DOHH2 (cell line): ENCODE measurements at regions not wholly inside any gene's neighbourhood (a gene's known extent, or its start where the extent isn't known, plus 50 kb on each side); places are given as distances from the start of the nearest gene placed in this dataset.

ENCODE experiments used
- H3F3A ChIP-seq: fragments of 200-600 bp; sonication (generic), shearing (Covaris generic); 2 replicates; pipeline ENCODE4 v1.6.0; 2016; ENCODE audit warnings: antibody characterized with exemption, mild to moderate bottlenecking; ENCODE audit not compliant: control insufficient read depth, insufficient read depth
- H3K27ac ChIP-seq: fragments of 200-600 bp; sonication (generic); 2 replicates; pipeline ENCODE4 v1.5.1; 2014; ENCODE audit warnings: low read depth, mild to moderate bottlenecking, low read length, moderate library complexity
- H3K27me3 ChIP-seq: fragments of 200-600 bp; sonication (generic); 2 replicates; pipeline ENCODE4 v1.6.1; 2014; ENCODE audit warnings: mild to moderate bottlenecking, low read length, mixed read lengths; ENCODE audit not compliant: control insufficient read depth
- H3K36me3 ChIP-seq: fragments of 200-600 bp; sonication (generic); 2 replicates; pipeline ENCODE4 v1.6.1; 2014; ENCODE audit warnings: mild to moderate bottlenecking, low read length, moderate library complexity, mixed read lengths; ENCODE audit not compliant: control insufficient read depth
- H3K4me1 ChIP-seq: fragments of 200-600 bp; sonication (generic); 2 replicates; pipeline ENCODE4 v1.6.1; 2014; ENCODE audit warnings: mild to moderate bottlenecking, low read length, mixed read lengths; ENCODE audit not compliant: control insufficient read depth
- H3K4me2 ChIP-seq: fragments of 200-600 bp; sonication (generic); 2 replicates; pipeline ENCODE4 v1.6.0; 2014; ENCODE audit warnings: mild to moderate bottlenecking, low read length, moderate library complexity
- H3K4me3 ChIP-seq: fragments of 200-600 bp; sonication (generic); 2 replicates; pipeline ENCODE4 v1.5.1; 2014; ENCODE audit warnings: mild to moderate bottlenecking, low read length, mixed read lengths
- H3K79me2 ChIP-seq: fragments of 200-600 bp; sonication (generic); 2 replicates; pipeline ENCODE4 v1.6.1; 2014; ENCODE audit warnings: mild to moderate bottlenecking, low read length, mixed read lengths; ENCODE audit not compliant: control insufficient read depth
- H3K9me2 ChIP-seq: fragments of 200-600 bp; sonication (generic); replicated peaks from 2 replicates; pipeline ENCODE4 v1.6.1; 2014; ENCODE audit warnings: mild to moderate bottlenecking, low read length, mixed read lengths; ENCODE audit not compliant: control insufficient read depth
- H3K9me3 ChIP-seq: fragments of 200-600 bp; sonication (generic); 2 replicates; pipeline ENCODE4 v1.6.1; 2014; ENCODE audit warnings: antibody characterized with exemption, low read length, mixed read lengths; ENCODE audit not compliant: control insufficient read depth, insufficient read depth
- H4K20me1 ChIP-seq: fragments of 200-600 bp; sonication (generic); 2 replicates; pipeline ENCODE4 v1.6.0; 2014; ENCODE audit warnings: low read depth, mild to moderate bottlenecking, antibody characterized with exemption, low read length, moderate library complexity; ENCODE audit not compliant: control insufficient read depth, insufficient read depth
- EZH2phosphoT487 ChIP-seq: fragments of 200-600 bp; sonication (generic); IDR thresholded peaks from 2 replicates; pipeline ENCODE4 v1.6.1; 2017; ENCODE audit warnings: borderline replicate concordance, mild to moderate bottlenecking, antibody characterized with exemption, low read length, moderate library complexity, mixed read lengths
- TF ChIP-seq, protein P1 (sequence below): fragments of 200-600 bp; sonication (generic); IDR thresholded peaks from one replicate; pipeline ENCODE4 v1.5.1; 2014; ENCODE audit warnings: antibody characterized with exemption, mild to moderate bottlenecking, low read depth, low read length; ENCODE audit not compliant: poor library complexity, severe bottlenecking

DNA sequence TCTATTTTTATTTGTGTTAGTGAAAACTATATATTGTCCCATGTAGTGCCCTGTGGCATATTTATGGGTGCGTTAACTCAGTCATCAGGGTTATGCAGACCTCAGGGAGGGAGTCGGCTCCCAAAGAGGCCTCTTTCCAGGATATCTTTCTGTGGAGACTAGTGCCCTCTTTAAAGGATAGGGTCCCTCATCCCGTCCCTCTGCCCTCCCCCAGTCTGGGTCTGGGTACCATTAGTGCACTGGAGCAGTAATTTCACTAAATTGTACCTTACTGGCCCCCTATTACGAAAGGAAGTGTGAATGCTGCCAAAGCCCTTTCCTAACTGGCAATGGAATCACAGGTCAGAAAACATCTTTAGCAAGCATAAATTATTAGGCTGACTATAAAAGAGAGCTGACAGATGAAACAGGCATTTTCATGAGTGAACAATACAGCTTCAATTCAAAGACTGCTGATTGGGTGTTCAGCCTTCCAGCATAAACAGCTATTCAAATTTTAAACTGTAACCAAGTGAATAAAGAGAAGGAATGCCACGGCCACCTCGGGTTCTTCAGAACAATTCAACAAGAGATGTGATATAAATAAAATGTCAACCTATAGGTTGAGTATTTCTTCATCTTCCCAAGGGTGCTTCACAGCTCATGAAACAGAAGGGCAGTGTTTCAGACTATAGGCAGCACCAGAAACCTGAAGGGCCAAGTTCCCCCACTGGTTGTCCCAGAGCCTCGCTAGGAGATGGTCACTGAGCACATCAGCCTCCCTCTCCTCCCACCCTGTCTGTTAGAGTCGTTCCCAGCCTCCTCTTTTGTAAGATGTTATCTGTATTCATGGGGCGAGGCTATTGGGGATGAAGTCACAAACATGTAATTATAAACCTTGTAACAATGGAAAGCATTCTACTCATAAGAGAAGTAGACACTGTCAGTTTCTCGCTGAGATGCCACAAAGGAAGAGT lies 318.7 kb downstream of the TMEM161B start:
- H3K27ac ChIP-seq: no peak overlapping the region

DNA sequence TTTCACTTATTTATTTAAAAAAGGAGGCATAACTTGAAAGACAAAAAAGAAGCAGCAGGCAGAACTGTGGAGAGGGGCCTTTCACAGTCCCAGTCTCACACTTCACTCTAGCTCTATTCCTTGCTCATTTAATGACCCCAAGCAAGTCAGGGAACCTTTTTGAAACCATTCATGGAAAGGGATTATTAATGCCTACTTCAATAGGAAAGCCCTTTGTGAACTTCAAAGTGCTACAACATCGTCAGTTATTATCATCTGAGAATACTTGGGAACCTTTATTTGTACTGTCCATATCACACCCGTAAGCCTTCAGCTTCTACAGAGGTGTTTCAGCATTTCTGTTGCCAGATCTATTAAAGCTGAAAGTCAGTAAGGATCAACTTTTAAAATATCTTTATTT lies 320.2 kb downstream of the TMEM161B start:
- H3K36me3 ChIP-seq: no peaks in the 10 kb centered on the region
- H3K4me1 ChIP-seq: no peaks in the 10 kb centered on the region
- no peak overlapping the region for H3K4me2 ChIP-seq
- no peaks in the 10 kb centered on the region for H3K9me3 ChIP-seq
- no peaks in the 10 kb centered on the region for H4K20me1 ChIP-seq
- H3K27me3 ChIP-seq: no peaks in the 10 kb centered on the region
- H3K4me3 ChIP-seq: no peak overlapping the region
- TF ChIP-seq EZH2phosphoT487: no peak
- TF ChIP-seq, protein P1, sequence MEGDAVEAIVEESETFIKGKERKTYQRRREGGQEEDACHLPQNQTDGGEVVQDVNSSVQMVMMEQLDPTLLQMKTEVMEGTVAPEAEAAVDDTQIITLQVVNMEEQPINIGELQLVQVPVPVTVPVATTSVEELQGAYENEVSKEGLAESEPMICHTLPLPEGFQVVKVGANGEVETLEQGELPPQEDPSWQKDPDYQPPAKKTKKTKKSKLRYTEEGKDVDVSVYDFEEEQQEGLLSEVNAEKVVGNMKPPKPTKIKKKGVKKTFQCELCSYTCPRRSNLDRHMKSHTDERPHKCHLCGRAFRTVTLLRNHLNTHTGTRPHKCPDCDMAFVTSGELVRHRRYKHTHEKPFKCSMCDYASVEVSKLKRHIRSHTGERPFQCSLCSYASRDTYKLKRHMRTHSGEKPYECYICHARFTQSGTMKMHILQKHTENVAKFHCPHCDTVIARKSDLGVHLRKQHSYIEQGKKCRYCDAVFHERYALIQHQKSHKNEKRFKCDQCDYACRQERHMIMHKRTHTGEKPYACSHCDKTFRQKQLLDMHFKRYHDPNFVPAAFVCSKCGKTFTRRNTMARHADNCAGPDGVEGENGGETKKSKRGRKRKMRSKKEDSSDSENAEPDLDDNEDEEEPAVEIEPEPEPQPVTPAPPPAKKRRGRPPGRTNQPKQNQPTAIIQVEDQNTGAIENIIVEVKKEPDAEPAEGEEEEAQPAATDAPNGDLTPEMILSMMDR: no peak
- H3F3A ChIP-seq: no peaks in the 10 kb centered on the region
- H3K79me2 ChIP-seq: no peaks in the 10 kb centered on the region
- no peak overlapping the region for H3K27ac ChIP-seq
- H3K9me2 ChIP-seq: no peaks in the 10 kb centered on the region

More for the DNA sequence above, 318.7 kb downstream of the TMEM161B start:
- Histone ChIP-seq H3K79me2 (no peaks in the 10 kb centered on the region), H3K4me2 (no peak overlapping the region), H3K36me3 (no peaks in the 10 kb centered on the region), H3K4me1 (no peaks in the 10 kb centered on the region), H3F3A (no peaks in the 10 kb centered on the region), H3K4me3 (no peak overlapping the region), H3K9me3 (no peaks in the 10 kb centered on the region), H3K9me2 (no peaks in the 10 kb centered on the region), H4K20me1 (no peaks in the 10 kb centered on the region), H3K27me3 (no peaks in the 10 kb centered on the region)
- TF ChIP-seq, protein P1: no peak
- no peak for TF ChIP-seq EZH2phosphoT487

DNA sequence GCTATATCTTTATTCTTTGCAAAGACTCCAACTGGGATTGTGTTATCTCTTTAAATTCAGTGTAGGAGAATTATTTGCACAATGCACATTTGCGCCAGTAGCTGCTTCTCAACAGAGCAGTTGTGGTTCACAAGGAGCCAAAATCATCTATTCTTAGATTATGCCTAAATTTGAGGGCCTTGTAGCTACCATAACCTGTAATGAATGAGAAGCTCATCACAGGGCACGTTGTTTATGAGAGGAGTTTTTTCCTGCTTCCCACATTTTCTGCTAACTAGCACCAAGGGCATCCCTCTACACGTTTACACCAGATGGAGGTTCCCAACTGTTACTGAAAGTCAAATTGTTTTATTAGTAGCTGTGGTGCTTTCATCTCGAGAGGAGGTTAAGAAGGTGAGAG lies 322.4 kb downstream of the TMEM161B start:
- Histone ChIP-seq H3F3A (no peaks in the 10 kb centered on the region), H3K9me3 (no peaks in the 10 kb centered on the region), H3K4me2 (no peak overlapping the region), H3K4me3 (no peak overlapping the region), H3K27me3 (no peaks in the 10 kb centered on the region), H3K36me3 (no peaks in the 10 kb centered on the region), H4K20me1 (no peaks in the 10 kb centered on the region), H3K9me2 (no peaks in the 10 kb centered on the region), H3K4me1 (no peaks in the 10 kb centered on the region), H3K79me2 (no peaks in the 10 kb centered on the region), H3K27ac (no peak overlapping the region)
- TF ChIP-seq, protein P1: no peak
- TF ChIP-seq EZH2phosphoT487: no peak
